Thoracic aorta (tissue), 2 donors: ENCODE measurements at regions not wholly inside any gene's neighbourhood (a gene's known extent, or its start where the extent isn't known, plus 50 kb on each side); places are given as distances from the start of the nearest gene placed in this dataset.

Experiments used
- ATAC-seq: fragments of 150-250 bp; one replicate; pipeline ENCODE4 v1.8.0; 2017; ENCODE audit warnings: low read depth; ENCODE audit not compliant: insufficient number of reproducible peaks, low FRiP score
- DNase-seq: peaks from one replicate; pipeline ENCODE4 v3.0.0-alpha.2; 2020; ENCODE audit warnings: low spot score
- H3K27ac ChIP-seq, 2 donors: fragments of 200-600 bp; sonication (generic); 1 replicate in 1 of 2; 2 replicates in 1 of 2; pipeline ENCODE4 v1.5.1; 2016; ENCODE audit warnings: mild to moderate bottlenecking in 2 of 2, moderate library complexity in 2 of 2
- H3K27me3 ChIP-seq: fragments of 200-600 bp; sonication (generic); replicated peaks from 2 replicates; pipeline ENCODE4 v1.6.0; 2016; ENCODE audit warnings: mild to moderate bottlenecking; ENCODE audit not compliant: insufficient read depth
- H3K36me3 ChIP-seq: fragments of 200-600 bp; sonication (generic); one replicate; pipeline ENCODE4 v1.5.1; 2016
- H3K4me1 ChIP-seq, 2 donors: fragments of 200-600 bp; sonication (generic); 1 replicate in 1 of 2; 2 replicates in 1 of 2; pipeline versions ENCODE4 v1.5.1 to v1.6.0; 2016; ENCODE audit warnings: low read depth in 2 of 2, mild to moderate bottlenecking in 1 of 2; ENCODE audit not compliant: control insufficient read depth in 1 of 2
- H3K4me3 ChIP-seq: fragments of 200-600 bp; sonication (generic); 2 replicates; pipeline ENCODE4 v1.5.1; 2016; ENCODE audit warnings: mild to moderate bottlenecking
- H3K9me3 ChIP-seq: fragments of 200-600 bp; sonication (generic); 2 replicates; pipeline ENCODE4 v1.5.1; 2016
- CTCF ChIP-seq: fragments of 200-600 bp; sonication (generic); IDR thresholded peaks from one replicate; pipeline ENCODE4 v1.5.1; 2019; ENCODE audit warnings: antibody characterized with exemption

- ATAC-seq (no peak), DNase-seq (no peak)
- H3K9me3 ChIP-seq, result no peaks in the 10 kb centered on the region
- peaks cover 21 to 65% of the 10 kb centered on the region in 2 donors for H3K4me1 ChIP-seq
- H3K36me3 ChIP-seq, result no peaks in the 10 kb centered on the region
- H3K27me3 ChIP-seq, result no peaks in the 10 kb centered on the region
- TF ChIP-seq CTCF, result no peak
- peak overlapping the region in 1 of 2 donors; percentile 28 for H3K27ac ChIP-seq
- H3K4me3 ChIP-seq, result peak overlapping the region; percentile 24
Observed at GRCh38 chr10:10819206-10819856, 198.3 kb upstream of the CELF2 start.

DNA sequence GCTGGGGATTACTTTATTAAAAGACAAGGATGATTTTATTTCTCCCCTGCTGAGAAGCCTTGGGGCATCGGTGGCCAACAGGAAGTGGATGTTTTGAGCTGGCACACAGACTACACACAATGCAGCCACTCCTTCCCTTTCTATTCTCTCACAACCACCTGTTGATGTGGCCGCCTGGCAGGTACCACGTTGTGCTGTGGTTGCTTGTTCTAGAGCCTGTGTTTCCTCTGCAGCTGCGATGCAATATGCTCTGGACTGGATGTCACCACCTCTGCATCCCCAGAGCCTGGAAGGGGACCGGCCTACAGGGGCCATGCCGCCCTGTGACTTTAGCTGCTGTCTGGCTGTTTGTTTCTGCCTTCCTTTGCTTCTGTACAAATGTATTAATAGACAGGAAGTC lies 195.7 kb upstream of the CELF2 start:
- H3K27ac ChIP-seq, result peak overlapping the region; percentile 72 to 85

DNA sequence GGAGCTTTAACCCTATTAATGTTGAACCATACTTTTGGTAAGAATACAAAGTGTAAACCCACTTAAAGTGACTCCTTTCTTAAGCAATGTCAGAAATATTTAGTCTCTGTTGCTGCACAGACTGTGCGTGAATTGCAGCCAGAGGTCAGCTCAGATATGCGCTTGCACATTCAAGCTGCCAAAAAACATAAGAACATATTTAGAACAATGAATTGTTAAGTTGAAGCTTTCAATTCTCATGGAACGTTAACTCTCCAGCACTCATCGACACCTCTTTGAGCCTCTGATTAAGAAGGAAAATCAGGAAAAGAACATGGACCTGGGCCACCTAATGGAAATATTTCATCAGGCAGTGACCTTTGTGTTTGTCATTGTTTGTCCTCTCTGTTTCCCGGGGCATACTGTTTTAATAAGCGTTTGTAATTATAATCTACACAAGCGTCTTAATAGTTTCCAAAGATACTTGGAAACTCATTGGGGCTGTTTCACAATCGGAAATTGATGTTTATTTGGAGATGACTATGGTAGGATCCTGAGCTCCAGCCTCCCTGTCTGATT lies 193.0 kb upstream of the CELF2 start:
- peaks cover 25 to 68% of the 10 kb centered on the region in 2 donors for H3K4me1 ChIP-seq
- DNase-seq (no peak), ATAC-seq (peak; percentile 89)
- peak overlapping the region; percentile 58 for H3K4me3 ChIP-seq
- peak overlapping the region; percentile 72 to 85 for H3K27ac ChIP-seq
- no peaks in the 10 kb centered on the region for H3K9me3 ChIP-seq
- no peak for TF ChIP-seq CTCF
- H3K36me3 ChIP-seq, result no peaks in the 10 kb centered on the region
- H3K27me3 ChIP-seq, result no peaks in the 10 kb centered on the region

More for the DNA sequence above, 195.7 kb upstream of the CELF2 start:
- H3K27me3 ChIP-seq, result no peaks in the 10 kb centered on the region
- H3K36me3 ChIP-seq, result no peaks in the 10 kb centered on the region
- H3K4me3 ChIP-seq, result peak overlapping the region; percentile 18
- H3K4me1 ChIP-seq, result peaks cover 21 to 75% of the 10 kb centered on the region in 2 donors
- no peaks in the 10 kb centered on the region for H3K9me3 ChIP-seq
- no peak for TF ChIP-seq CTCF
- no peak for ATAC-seq
- no peak for DNase-seq

- Histone ChIP-seq H3K4me1 (peaks cover 25 to 77% of the 10 kb centered on the region in 2 donors), H3K27me3 (no peaks in the 10 kb centered on the region), H3K9me3 (no peaks in the 10 kb centered on the region), H3K36me3 (no peaks in the 10 kb centered on the region), H3K4me3 (no peak overlapping the region), H3K27ac (peak overlapping the region; percentile 72 to 85)
- no peak for TF ChIP-seq CTCF
- no peak for ATAC-seq
- no peak for DNase-seq
Observed at GRCh38 chr10:10826125-10826524, 191.5 kb upstream of the CELF2 start.

DNA sequence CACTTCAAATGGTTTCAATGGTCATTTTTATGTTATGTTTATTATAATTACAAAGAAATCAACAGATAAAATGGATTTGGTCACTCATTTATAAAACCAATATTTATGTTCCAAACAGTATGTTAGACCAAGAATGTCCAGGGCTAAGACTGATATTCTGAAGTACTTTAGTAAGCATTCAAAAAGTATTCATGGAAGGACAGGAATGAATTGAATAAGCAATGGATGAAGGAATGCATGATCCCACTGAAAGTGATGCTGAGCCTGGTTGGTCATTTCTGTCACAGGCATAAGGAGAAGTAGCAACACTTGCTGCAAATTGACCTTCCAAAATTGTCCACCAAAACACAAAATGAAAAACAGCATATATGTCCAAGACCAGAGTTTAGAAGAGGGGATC lies 189.0 kb upstream of the CELF2 start:
- Histone ChIP-seq H3K4me3 (no peak overlapping the region), H3K27me3 (no peaks in the 10 kb centered on the region), H3K36me3 (no peaks in the 10 kb centered on the region), H3K9me3 (no peaks in the 10 kb centered on the region), H3K4me1 (peaks cover 6 to 59% of the 10 kb centered on the region in 2 donors), H3K27ac (peak overlapping the region in 1 of 2 donors; percentile 88)
- no peak for TF ChIP-seq CTCF
- no peak for DNase-seq
- no peak for ATAC-seq
